ENCODE measurements at regions not wholly inside any gene's neighbourhood (a gene's known extent, or its start where the extent isn't known, plus 50 kb on each side); places are given as distances from the start of the nearest gene placed in this dataset.
"Not testable (repeated sequence)": the region's sequence is repeated elsewhere in the genome, so short reads cannot be mapped to it uniquely, and the experiment has no call there.

DNA sequence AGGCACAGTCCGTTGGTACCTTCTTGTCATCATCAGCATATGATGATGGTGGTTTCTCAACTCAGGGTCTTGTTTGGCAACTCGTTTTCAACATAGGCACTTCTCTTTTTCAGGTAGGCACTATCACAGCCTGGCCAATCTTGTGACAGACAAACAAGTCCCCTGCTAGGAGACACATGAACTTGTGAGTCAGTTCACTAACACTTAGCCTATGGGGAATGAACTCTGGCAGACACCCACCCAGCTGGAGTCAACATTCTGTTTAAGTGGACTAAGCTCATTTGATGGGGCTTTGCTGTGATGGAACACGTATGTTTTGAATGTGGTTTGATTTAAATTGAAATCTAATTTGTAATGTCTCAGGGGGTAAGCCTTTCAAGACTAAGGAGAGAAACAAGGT is 100.7 kb upstream of the MAMLD1 start:
- Histone ChIP-seq H3K9me3 (no peaks in the 10 kb centered on the region), H3K4me1 (no peaks in the 10 kb centered on the region), H3K27ac (no peak overlapping the region), H3K36me3 (no peaks in the 10 kb centered on the region), H3K4me3 (no peak overlapping the region), H3K27me3 (replicated peaks in 1 of 7) (no peaks in the 10 kb centered on the region)
- intact Hi-C loops (cut with DNase I; ENCODE audit: low total_unique reads): no loop called here
- 48 to 82% (median 62%) methylated on average over 2 to 3 of the region's 3 CpGs for WGBS, 5 donors
- TF ChIP-seq POLR2AphosphoS5 (IDR thresholded peaks at IDR 0.05): no peak
- no peak for TF ChIP-seq CTCF (IDR thresholded peaks at IDR 0.05 in 8 of 11, conservative IDR thresholded peaks at IDR 0.05 in 3 of 11)
- no peak for TF ChIP-seq POLR2A (IDR thresholded peaks at IDR 0.05)
- no peak for DNase-seq

DNA sequence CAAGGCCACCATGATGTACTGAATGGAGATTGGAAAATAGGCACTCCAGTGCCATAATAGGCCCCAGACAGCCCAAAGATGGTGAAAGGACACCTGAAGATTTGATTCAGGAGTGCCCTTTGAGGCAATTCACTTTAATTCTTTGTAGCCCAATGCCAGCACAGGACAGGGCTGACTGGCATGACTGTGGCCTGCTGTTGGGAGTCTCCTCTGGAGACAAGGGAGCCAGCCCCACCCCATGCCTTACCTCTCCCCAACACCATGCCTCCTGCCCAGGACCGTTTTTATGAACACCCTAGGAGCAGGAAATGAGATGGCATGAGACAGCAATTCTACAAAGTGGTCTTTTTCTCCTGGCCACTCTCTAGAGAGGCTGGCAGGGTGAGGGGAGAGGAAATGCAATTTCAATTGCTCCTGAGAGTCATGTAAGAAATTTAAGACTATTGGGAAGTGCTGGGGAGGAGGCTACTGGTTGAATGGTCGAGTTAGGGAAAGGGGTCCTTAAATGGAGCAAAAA is 94.2 kb upstream of the MAMLD1 start:
- WGBS, 5 donors: 9 to 33% (median 10%) methylated on average over 1 to 2 of the region's 2 CpGs
- intact Hi-C loops (cut with DNase I; ENCODE audit: low total_unique reads): no loop called here
- Histone ChIP-seq H3K4me3 (no peak overlapping the region), H3K27me3 (replicated peaks in 1 of 7) (no peaks in the 10 kb centered on the region), H3K9me3 (no peaks in the 10 kb centered on the region), H3K27ac (no peak overlapping the region), H3K36me3 (no peaks in the 10 kb centered on the region), H3K4me1 (no peaks in the 10 kb centered on the region)
- no peak for TF ChIP-seq CTCF (IDR thresholded peaks at IDR 0.05 in 8 of 11, conservative IDR thresholded peaks at IDR 0.05 in 3 of 11)
- TF ChIP-seq POLR2AphosphoS5 (IDR thresholded peaks at IDR 0.05): no peak
- no peak for TF ChIP-seq POLR2A (IDR thresholded peaks at IDR 0.05)
- DNase-seq: no peak

DNA sequence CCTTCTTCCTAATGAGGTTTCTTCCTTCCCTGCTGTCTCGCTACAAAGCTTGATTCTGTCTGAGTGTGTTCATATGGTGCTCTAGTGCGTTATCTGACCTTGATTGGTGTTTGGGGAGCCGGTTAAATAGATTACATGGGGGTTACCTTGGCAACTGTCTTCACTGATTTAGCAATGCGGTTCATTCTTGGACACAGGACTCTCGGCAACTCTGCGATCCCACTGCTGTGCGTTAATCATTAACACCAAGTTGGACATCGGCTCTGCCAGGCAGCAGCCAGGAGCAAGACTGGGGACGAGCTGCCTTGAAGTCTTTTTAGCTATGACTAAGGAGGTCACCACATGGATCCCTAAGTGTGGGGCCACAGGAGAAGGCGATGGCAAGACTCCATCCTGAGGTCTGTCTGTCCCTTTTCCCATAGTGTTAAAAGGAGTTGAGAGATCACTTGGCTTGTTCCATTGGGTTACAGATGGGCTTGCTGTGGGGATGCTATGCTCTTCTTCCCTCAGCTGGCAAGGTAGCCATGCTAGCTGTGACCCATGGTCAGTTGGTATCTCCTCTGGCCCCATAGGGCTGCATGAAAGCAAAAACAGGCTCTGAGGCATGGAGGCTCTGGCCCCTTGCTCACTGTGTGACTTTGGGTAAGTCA is 93.4 kb upstream of the MAMLD1 start:
- Histone ChIP-seq H3K4me1 (no peaks in the 10 kb centered on the region), H3K36me3 (no peaks in the 10 kb centered on the region), H3K27ac (no peak overlapping the region), H3K4me3 (no peak overlapping the region), H3K9me3 (no peaks in the 10 kb centered on the region), H3K27me3 (replicated peaks in 1 of 7) (no peaks in the 10 kb centered on the region)
- 66 to 90% (median 81%) methylated on average over 4 to 10 of the region's 10 CpGs for WGBS, 5 donors
- intact Hi-C loops (cut with DNase I; ENCODE audit: low total_unique reads): no loop called here
- DNase-seq: no peak
- TF ChIP-seq CTCF (IDR thresholded peaks at IDR 0.05 in 8 of 11, conservative IDR thresholded peaks at IDR 0.05 in 3 of 11): no peak
- no peak for TF ChIP-seq POLR2AphosphoS5 (IDR thresholded peaks at IDR 0.05)
- no peak for TF ChIP-seq POLR2A (IDR thresholded peaks at IDR 0.05)

GRCh38 chrX:150270622-150271021 is 92.5 kb upstream of the MAMLD1 start:
- WGBS, 5 donors: 72 to 92% (median 80%) methylated on average over 3 of the region's 3 CpGs; no CpG with 5 or more reads in 1 of the 5 donors
- Histone ChIP-seq H3K36me3 (no peaks in the 10 kb centered on the region), H3K27me3 (replicated peaks in 1 of 7) (no peaks in the 10 kb centered on the region), H3K27ac (no peak overlapping the region), H3K4me1 (no peaks in the 10 kb centered on the region), H3K9me3 (no peaks in the 10 kb centered on the region), H3K4me3 (no peak overlapping the region)
- no peak for DNase-seq
- intact Hi-C loops (cut with DNase I; ENCODE audit: low total_unique reads): no loop called here
- TF ChIP-seq CTCF (IDR thresholded peaks at IDR 0.05 in 8 of 11, conservative IDR thresholded peaks at IDR 0.05 in 3 of 11) (no peak), POLR2AphosphoS5 (IDR thresholded peaks at IDR 0.05) (no peak), POLR2A (IDR thresholded peaks at IDR 0.05) (no peak)

DNA sequence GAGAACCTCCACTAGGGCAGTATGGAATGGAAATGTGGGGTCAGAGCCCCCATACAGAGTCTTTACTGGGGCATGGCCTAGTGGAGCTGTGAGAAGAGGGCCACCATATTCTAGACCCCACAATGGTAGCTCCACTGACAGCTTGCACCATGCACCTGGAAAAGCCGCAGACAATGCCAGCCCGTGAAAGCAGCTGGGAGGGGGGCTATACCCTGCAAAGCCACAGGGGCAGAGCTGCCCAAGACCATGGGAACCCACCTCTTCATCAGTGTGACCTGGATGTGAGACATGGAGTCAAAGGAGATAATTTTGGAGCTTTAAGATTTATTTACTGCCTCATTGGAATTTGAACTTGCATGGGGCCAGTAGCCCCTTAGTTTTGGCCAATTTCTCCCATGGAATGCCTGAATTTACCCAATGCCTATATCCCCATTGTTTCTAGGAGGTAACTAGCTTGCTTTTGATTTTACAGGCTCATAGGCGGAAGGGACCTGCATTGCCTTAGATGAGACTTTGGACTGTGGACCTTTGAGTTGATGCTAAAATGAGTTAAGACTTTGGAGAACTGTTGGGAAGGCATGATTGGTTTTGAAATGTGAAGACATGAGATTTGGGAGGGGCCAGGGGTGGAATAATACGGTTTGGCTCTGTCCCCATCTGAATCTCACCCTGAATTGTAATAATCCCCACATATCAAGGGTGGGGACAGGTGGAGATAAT is 89.4 kb upstream of the MAMLD1 start:
- H3K4me1 ChIP-seq; DNase-seq; H3K27ac ChIP-seq; H3K36me3 ChIP-seq; H3K9me3 ChIP-seq; H3K4me3 ChIP-seq; intact Hi-C loops (cut with DNase I; ENCODE audit: low total_unique reads); H3K27me3 ChIP-seq (replicated peaks in 1 of 7): not testable (repeated sequence)
- WGBS, 5 donors: 59 to 93% (median 72%) methylated on average over 2 to 4 of the region's 4 CpGs

Measured in spleen (tissue), 11 donors.